ENCODE measurements at regions not wholly inside any gene's neighbourhood (a gene's known extent, or its start where the extent isn't known, plus 50 kb on each side); places are given as distances from the start of the nearest gene placed in this dataset.
"Not testable (repeated sequence)": the region's sequence is repeated elsewhere in the genome, so short reads cannot be mapped to it uniquely, and the experiment has no call there.

GRCh38 chr2:167835290-167835689 is 412.1 kb downstream of the STK39 start:
- not testable (repeated sequence) for TF ChIP-seq CTCF (IDR thresholded peaks at IDR 0.05 in 4 of 5, conservative IDR thresholded peaks at IDR 0.05 in 1 of 5); POLR2A (IDR thresholded peaks at IDR 0.05)

All from gastrocnemius medialis (tissue), 4 donors.